ENCODE measurements at regions not wholly inside any gene's neighbourhood (a gene's known extent, or its start where the extent isn't known, plus 50 kb on each side); places are given as distances from the start of the nearest gene placed in this dataset.

DNA sequence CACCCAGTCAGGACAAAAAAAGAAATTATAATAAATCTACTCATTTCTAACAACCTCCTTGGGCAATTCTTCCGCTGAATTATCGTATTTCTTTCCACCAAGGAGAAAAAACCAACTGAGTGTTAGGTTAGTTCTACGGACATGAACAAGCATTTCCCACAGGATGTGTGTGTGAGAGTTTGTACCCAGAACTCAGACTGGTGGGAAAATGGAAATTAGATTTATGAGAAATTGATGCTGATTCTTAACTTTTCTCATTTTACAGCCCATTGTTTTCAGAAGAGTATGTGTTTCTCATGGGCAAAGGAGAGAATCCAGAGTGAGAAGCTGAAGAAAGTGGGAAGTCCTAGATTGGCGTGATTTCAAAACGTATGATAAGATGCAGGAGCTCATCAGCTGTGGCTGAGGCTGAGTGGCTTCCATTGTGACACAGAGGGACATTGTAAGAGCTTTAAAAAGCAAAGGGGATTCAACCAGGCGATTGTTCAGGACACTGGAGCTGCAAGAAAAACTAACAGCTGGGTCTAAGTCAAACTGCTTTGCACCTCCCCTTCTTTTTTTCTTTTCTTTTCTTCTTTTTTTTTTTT, 184.7 kb upstream of the ARGLU1 start:
- TF ChIP-seq HDAC8 (tag; IDR thresholded peaks at IDR 0.05) = no peak
- TF ChIP-seq HMG20B (CRISPR knock-in tag; IDR thresholded peaks at IDR 0.05) = no peak
- TF ChIP-seq, protein P1, sequence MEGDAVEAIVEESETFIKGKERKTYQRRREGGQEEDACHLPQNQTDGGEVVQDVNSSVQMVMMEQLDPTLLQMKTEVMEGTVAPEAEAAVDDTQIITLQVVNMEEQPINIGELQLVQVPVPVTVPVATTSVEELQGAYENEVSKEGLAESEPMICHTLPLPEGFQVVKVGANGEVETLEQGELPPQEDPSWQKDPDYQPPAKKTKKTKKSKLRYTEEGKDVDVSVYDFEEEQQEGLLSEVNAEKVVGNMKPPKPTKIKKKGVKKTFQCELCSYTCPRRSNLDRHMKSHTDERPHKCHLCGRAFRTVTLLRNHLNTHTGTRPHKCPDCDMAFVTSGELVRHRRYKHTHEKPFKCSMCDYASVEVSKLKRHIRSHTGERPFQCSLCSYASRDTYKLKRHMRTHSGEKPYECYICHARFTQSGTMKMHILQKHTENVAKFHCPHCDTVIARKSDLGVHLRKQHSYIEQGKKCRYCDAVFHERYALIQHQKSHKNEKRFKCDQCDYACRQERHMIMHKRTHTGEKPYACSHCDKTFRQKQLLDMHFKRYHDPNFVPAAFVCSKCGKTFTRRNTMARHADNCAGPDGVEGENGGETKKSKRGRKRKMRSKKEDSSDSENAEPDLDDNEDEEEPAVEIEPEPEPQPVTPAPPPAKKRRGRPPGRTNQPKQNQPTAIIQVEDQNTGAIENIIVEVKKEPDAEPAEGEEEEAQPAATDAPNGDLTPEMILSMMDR (IDR thresholded peaks at IDR 0.05 in 2 of 3, conservative IDR thresholded peaks at IDR 0.05 in 1 of 3; ENCODE audit: insufficient read depth in 2 of 3, low read depth in 1 of 3, low read length in 3 of 3) = no peak
- TF ChIP-seq EZH2 (IDR thresholded peaks at IDR 0.05; ENCODE audit: borderline replicate concordance, low read depth, low read length) = no peak
- TF ChIP-seq NCOR1 (IDR thresholded peaks at IDR 0.05) = no peak
- no peak for TF ChIP-seq POU5F1 (IDR thresholded peaks at IDR 0.05; ENCODE audit: borderline replicate concordance, low read depth, low read length, partially characterized antibody)
- TF ChIP-seq, protein P2, sequence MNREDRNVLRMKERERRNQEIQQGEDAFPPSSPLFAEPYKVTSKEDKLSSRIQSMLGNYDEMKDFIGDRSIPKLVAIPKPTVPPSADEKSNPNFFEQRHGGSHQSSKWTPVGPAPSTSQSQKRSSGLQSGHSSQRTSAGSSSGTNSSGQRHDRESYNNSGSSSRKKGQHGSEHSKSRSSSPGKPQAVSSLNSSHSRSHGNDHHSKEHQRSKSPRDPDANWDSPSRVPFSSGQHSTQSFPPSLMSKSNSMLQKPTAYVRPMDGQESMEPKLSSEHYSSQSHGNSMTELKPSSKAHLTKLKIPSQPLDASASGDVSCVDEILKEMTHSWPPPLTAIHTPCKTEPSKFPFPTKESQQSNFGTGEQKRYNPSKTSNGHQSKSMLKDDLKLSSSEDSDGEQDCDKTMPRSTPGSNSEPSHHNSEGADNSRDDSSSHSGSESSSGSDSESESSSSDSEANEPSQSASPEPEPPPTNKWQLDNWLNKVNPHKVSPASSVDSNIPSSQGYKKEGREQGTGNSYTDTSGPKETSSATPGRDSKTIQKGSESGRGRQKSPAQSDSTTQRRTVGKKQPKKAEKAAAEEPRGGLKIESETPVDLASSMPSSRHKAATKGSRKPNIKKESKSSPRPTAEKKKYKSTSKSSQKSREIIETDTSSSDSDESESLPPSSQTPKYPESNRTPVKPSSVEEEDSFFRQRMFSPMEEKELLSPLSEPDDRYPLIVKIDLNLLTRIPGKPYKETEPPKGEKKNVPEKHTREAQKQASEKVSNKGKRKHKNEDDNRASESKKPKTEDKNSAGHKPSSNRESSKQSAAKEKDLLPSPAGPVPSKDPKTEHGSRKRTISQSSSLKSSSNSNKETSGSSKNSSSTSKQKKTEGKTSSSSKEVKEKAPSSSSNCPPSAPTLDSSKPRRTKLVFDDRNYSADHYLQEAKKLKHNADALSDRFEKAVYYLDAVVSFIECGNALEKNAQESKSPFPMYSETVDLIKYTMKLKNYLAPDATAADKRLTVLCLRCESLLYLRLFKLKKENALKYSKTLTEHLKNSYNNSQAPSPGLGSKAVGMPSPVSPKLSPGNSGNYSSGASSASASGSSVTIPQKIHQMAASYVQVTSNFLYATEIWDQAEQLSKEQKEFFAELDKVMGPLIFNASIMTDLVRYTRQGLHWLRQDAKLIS (CRISPR knock-in tag; IDR thresholded peaks at IDR 0.05) = no peak
- TF ChIP-seq TCF7L2 (IDR thresholded peaks at IDR 0.05; ENCODE audit: low read depth, low read length) = no peak

All from K562 (cell line).